ENCODE measurements at regions not wholly inside any gene's neighbourhood (a gene's known extent, or its start where the extent isn't known, plus 50 kb on each side); places are given as distances from the start of the nearest gene placed in this dataset.

- ChIA-PET POLR2A (no interaction called here), CTCF (no interaction called here)
- no peaks in the 10 kb centered on the region for H3K9me3 ChIP-seq (replicated peaks; ENCODE audit: control insufficient read depth, insufficient read depth, low read length)
- DNase-seq (ENCODE audit: low read depth, low spot score) = no peak
- H3K4me1 ChIP-seq (ENCODE audit: control insufficient read depth, extremely low read depth, insufficient read depth, low read length) = no peaks in the 10 kb centered on the region
- no peak for TF ChIP-seq CTCF (IDR thresholded peaks at IDR 0.05; ENCODE audit: extremely low read depth in 1 of 2, insufficient read depth in 1 of 2, low read depth in 1 of 2, low read length in 2 of 2)
- TF ChIP-seq MYC (IDR thresholded peaks at IDR 0.05; ENCODE audit: low read depth, low read length) = no peak
- no peak for TF ChIP-seq EZH2 (IDR thresholded peaks at IDR 0.05; ENCODE audit: borderline replicate concordance, low read depth, low read length, severe bottlenecking)
- no peak for TF ChIP-seq JUN (IDR thresholded peaks at IDR 0.05; ENCODE audit: borderline replicate concordance, insufficient read depth, insufficient read length, low read depth)
- TF ChIP-seq GATA2 (IDR thresholded peaks at IDR 0.05; ENCODE audit: insufficient read depth, insufficient read length, low read depth, low read length) = no peak
- TF ChIP-seq POLR2AphosphoS5 (IDR thresholded peaks at IDR 0.05; ENCODE audit: insufficient read depth, low read depth, low read length) = no peak
- no peak for TF ChIP-seq MAX (IDR thresholded peaks at IDR 0.05; ENCODE audit: insufficient read depth, insufficient read length)
- no peak for TF ChIP-seq FOS (IDR thresholded peaks at IDR 0.05; ENCODE audit: borderline replicate concordance, insufficient read depth, low read length)
- no peak for TF ChIP-seq POLR2A (IDR thresholded peaks at IDR 0.05; ENCODE audit: low read depth, low read length)
- no peaks in the 10 kb centered on the region for H3K27me3 ChIP-seq (ENCODE audit: control insufficient read depth in 2 of 2, insufficient read depth in 2 of 2, low read length in 2 of 2)
- no TSS peak for BruUV-seq (replicated peaks)
- dilution Hi-C loops (cut with MboI; ENCODE audit: extremely low pct_ligation_motif_present, low sequenced_read_pairs) = no loop called here
- H3K79me2 ChIP-seq (ENCODE audit: control insufficient read depth, insufficient read depth, low read length) = no peaks in the 10 kb centered on the region
- no peak overlapping the region for H3K4me2 ChIP-seq (ENCODE audit: insufficient read depth, low read length)
- no peak overlapping the region for H3K27ac ChIP-seq (ENCODE audit: insufficient read depth, low read depth, low read length)
- FAIRE-seq = no peak
- intact Hi-C loops (cut with micrococcal nuclease) = no loop called here
- no peaks in the 10 kb centered on the region for H3K36me3 ChIP-seq (ENCODE audit: control insufficient read depth in 2 of 2, extremely low read depth in 1 of 2, insufficient read depth in 2 of 2, low read length in 2 of 2)
- H4K20me1 ChIP-seq (replicated peaks; ENCODE audit: control insufficient read depth, extremely low read depth, insufficient read depth, low read length) = no peaks in the 10 kb centered on the region
- H3K9ac ChIP-seq (replicated peaks; ENCODE audit: extremely low read depth, insufficient read depth, low read length) = no peak overlapping the region
- H2AFZ ChIP-seq (ENCODE audit: low read depth, low read length) = no peak overlapping the region
- H3K4me3 ChIP-seq (replicated peaks in 1 of 3; ENCODE audit: insufficient read depth in 1 of 3, low read depth in 1 of 3, low read length in 3 of 3) = no peak overlapping the region
- H3K9me1 ChIP-seq (replicated peaks; ENCODE audit: control insufficient read depth, extremely low read depth, insufficient read depth, low read length) = no peaks in the 10 kb centered on the region
Measured at GRCh38 chr4:127463883-127464282, 168.9 kb upstream of the INTU start.
